Osteoblast (primary cell): ENCODE measurements at regions not wholly inside any gene's neighbourhood (a gene's known extent, or its start where the extent isn't known, plus 50 kb on each side); places are given as distances from the start of the nearest gene placed in this dataset.

ENCODE experiments used
- DNase-seq: peaks from one replicate; pipeline ENCODE4 v3.0.0; 2011; ENCODE audit warnings: low spot score, mixed read lengths; ENCODE audit not compliant: insufficient read length; ENCODE audit errors: missing footprints
- H2AFZ ChIP-seq: 2 replicates; pipeline ENCODE4 v1.6.0; 2011; ENCODE audit warnings: mild to moderate bottlenecking, low read length
- H3K27ac ChIP-seq: 2 replicates; pipeline ENCODE4 v1.5.1; 2011; ENCODE audit warnings: mild to moderate bottlenecking, low read depth, low read length, moderate library complexity
- H3K27me3 ChIP-seq: 2 replicates; pipeline ENCODE4 v1.6.0; 2012; ENCODE audit warnings: mild to moderate bottlenecking, control low read depth, inconsistent platforms, low read length, moderate library complexity; ENCODE audit not compliant: insufficient read depth
- H3K36me3 ChIP-seq: 2 replicates; pipeline ENCODE4 v1.5.1; 2011; ENCODE audit warnings: mild to moderate bottlenecking, low read length, control low read depth, moderate library complexity; ENCODE audit not compliant: insufficient read depth
- H3K4me1 ChIP-seq: 2 replicates; pipeline ENCODE4 v1.5.1; 2011; ENCODE audit warnings: mild to moderate bottlenecking, low read length, control low read depth, moderate library complexity; ENCODE audit not compliant: insufficient read depth
- H3K4me2 ChIP-seq: 2 replicates; pipeline ENCODE4 v1.6.0; 2011; ENCODE audit warnings: mild to moderate bottlenecking, low read length; ENCODE audit not compliant: insufficient read depth
- H3K4me3 ChIP-seq: fragments of 200-600 bp; sonication (generic); 3 replicates; pipeline ENCODE4 v1.5.1; 2012; ENCODE audit warnings: mild to moderate bottlenecking, low read length, inconsistent platforms; ENCODE audit not compliant: insufficient read depth
- H3K79me2 ChIP-seq: 2 replicates; pipeline ENCODE4 v1.6.0; 2012; ENCODE audit warnings: mild to moderate bottlenecking, low read length, control low read depth, inconsistent platforms; ENCODE audit not compliant: insufficient read depth
- H3K9me3 ChIP-seq: 2 replicates; pipeline ENCODE4 v1.5.1; 2011; ENCODE audit warnings: low read depth, low read length, control low read depth
- H4K20me1 ChIP-seq: 2 replicates; pipeline ENCODE4 v1.6.0; 2012; ENCODE audit warnings: mild to moderate bottlenecking, low read length, control low read depth; ENCODE audit not compliant: insufficient read depth
- TF ChIP-seq, protein P1 (sequence below): IDR thresholded peaks from 2 replicates; pipeline ENCODE4 v1.5.1; 2011; ENCODE audit warnings: mild to moderate bottlenecking, low read depth, low read length, moderate library complexity; ENCODE audit errors: extremely low read depth

DNA sequence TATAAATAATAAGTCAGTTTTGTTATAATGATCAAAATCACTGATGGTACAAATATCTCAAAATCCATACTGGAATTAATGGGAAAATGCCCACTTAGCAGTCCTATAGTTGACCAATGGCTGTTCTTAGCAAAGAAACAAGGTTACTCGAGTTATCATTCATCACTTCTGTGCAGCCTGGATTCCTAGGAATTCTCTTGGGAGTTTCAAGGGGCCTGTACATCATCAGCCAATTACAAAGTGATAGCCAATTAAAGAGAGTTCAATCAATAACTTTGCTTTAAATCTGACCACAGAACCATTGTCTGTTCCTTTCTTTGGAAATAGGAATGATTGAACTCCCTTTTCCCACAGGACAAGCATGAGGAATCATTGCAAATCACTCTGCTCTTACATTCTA, 205.5 kb downstream of the PCDH19 start:
- H3K4me2 ChIP-seq = no peak overlapping the region
- no peaks in the 10 kb centered on the region for H3K36me3 ChIP-seq
- no peaks in the 10 kb centered on the region for H4K20me1 ChIP-seq
- H3K9me3 ChIP-seq = no peaks in the 10 kb centered on the region
- DNase-seq = no peak
- no peaks in the 10 kb centered on the region for H3K27me3 ChIP-seq
- TF ChIP-seq, protein P1, sequence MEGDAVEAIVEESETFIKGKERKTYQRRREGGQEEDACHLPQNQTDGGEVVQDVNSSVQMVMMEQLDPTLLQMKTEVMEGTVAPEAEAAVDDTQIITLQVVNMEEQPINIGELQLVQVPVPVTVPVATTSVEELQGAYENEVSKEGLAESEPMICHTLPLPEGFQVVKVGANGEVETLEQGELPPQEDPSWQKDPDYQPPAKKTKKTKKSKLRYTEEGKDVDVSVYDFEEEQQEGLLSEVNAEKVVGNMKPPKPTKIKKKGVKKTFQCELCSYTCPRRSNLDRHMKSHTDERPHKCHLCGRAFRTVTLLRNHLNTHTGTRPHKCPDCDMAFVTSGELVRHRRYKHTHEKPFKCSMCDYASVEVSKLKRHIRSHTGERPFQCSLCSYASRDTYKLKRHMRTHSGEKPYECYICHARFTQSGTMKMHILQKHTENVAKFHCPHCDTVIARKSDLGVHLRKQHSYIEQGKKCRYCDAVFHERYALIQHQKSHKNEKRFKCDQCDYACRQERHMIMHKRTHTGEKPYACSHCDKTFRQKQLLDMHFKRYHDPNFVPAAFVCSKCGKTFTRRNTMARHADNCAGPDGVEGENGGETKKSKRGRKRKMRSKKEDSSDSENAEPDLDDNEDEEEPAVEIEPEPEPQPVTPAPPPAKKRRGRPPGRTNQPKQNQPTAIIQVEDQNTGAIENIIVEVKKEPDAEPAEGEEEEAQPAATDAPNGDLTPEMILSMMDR = no peak
- H3K79me2 ChIP-seq = no peaks in the 10 kb centered on the region
- H3K4me3 ChIP-seq = no peak overlapping the region
- H3K4me1 ChIP-seq = no peaks in the 10 kb centered on the region
- H3K27ac ChIP-seq = no peak overlapping the region
- H2AFZ ChIP-seq = no peak overlapping the region

DNA sequence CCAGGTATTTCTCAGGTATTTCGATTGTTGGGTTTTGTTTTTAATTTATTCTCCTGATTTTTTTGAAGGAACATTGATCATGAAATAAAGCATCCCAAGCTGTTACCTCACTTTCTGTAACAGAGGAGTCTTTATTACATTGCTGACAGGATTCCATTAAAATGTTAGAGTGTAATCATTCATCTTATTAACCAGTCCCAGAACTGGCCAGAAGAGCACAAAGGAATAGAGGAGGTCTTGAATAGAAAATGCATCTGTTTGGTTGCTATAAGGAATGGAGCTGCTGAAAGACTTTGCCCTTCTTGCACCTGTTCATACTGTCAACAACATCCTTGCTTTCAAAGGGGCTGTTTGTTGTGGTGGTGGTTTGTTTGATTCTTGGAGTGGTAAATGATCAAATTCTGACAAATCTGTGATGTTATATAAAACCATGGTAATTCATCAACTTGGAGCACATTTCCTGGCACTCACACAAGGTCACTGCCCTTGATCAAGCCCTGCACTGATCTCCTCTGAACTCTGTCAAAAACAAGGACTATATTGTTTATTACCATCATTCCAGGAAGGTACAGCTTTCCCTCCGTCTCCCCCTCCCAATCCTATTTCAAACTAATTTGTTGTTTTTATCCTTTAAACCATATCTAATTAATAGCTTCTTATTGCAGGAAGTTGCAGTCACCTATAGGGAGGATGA, 215.8 kb downstream of the PCDH19 start:
- DNase-seq = peak; percentile 1
- TF ChIP-seq, protein P1 = no peak
- Histone ChIP-seq H2AFZ (no peak overlapping the region), H3K36me3 (no peaks in the 10 kb centered on the region), H3K9me3 (no peaks in the 10 kb centered on the region), H3K27me3 (no peaks in the 10 kb centered on the region), H3K4me1 (no peaks in the 10 kb centered on the region), H3K79me2 (no peaks in the 10 kb centered on the region), H4K20me1 (no peaks in the 10 kb centered on the region), H3K27ac (no peak overlapping the region), H3K4me3 (no peak overlapping the region), H3K4me2 (no peak overlapping the region)
